Fibroblast of lung (primary cell): ENCODE measurements at regions not wholly inside any gene's neighbourhood (a gene's known extent, or its start where the extent isn't known, plus 50 kb on each side); places are given as distances from the start of the nearest gene placed in this dataset.

Source experiments
- DNase-seq, 2 donors: peaks; one replicate each; pipeline versions ENCODE4 v3.0.0 to v3.0.0-alpha.2; 2010; ENCODE audit warnings: low read depth in 2 of 2
- H2AFZ ChIP-seq: 2 replicates; pipeline ENCODE4 v1.5.1; 2012; ENCODE audit warnings: low read length, control low read depth, inconsistent platforms
- H3K27ac ChIP-seq: 2 replicates; pipeline ENCODE4 v1.5.1; 2011; ENCODE audit warnings: low read length, control low read depth; ENCODE audit not compliant: insufficient read depth
- H3K27me3 ChIP-seq: 2 replicates; pipeline ENCODE4 v1.5.1; 2011; ENCODE audit warnings: mild to moderate bottlenecking, low read length; ENCODE audit not compliant: control insufficient read depth, insufficient read depth
- H3K36me3 ChIP-seq: 2 replicates; pipeline ENCODE4 v1.5.1; 2011; ENCODE audit warnings: low read length; ENCODE audit not compliant: control insufficient read depth, insufficient read depth
- H3K4me1 ChIP-seq: 2 replicates; pipeline ENCODE4 v1.5.1; 2011; ENCODE audit warnings: low read length; ENCODE audit not compliant: control insufficient read depth, insufficient read depth; ENCODE audit errors: extremely low read depth
- H3K4me2 ChIP-seq: 2 replicates; pipeline ENCODE4 v1.5.1; 2011; ENCODE audit warnings: low read length, control low read depth; ENCODE audit not compliant: insufficient read depth; ENCODE audit errors: extremely low read depth
- H3K4me3 ChIP-seq, 4 experiments: fragments of 200-600 bp in 1 of 4; sonication (generic) in 1 of 4; replicated peaks in 1 of 4; 2 replicates each; pipeline ENCODE4 v1.5.1; 2011 to 2016; ENCODE audit warnings: low read length in 4 of 4, low read depth in 3 of 4, mild to moderate bottlenecking in 3 of 4, control low read depth in 2 of 4, inconsistent platforms in 1 of 4, mixed read lengths in 1 of 4; ENCODE audit not compliant: insufficient read depth in 1 of 4; ENCODE audit errors: control extremely low read depth in 1 of 4
- H3K79me2 ChIP-seq: 2 replicates; pipeline ENCODE4 v1.5.1; 2012; ENCODE audit warnings: mild to moderate bottlenecking, low read length, inconsistent platforms; ENCODE audit not compliant: control insufficient read depth, insufficient read depth
- H3K9ac ChIP-seq: 2 replicates; pipeline ENCODE4 v1.5.1; 2011; ENCODE audit warnings: mild to moderate bottlenecking, low read length, control low read depth; ENCODE audit not compliant: insufficient read depth
- H3K9me3 ChIP-seq: 2 replicates; pipeline ENCODE4 v1.5.1; 2012; ENCODE audit warnings: low read depth, low read length; ENCODE audit not compliant: control insufficient read depth, insufficient read depth
- H4K20me1 ChIP-seq: 2 replicates; pipeline ENCODE4 v1.5.1; 2011; ENCODE audit warnings: low read length; ENCODE audit not compliant: control insufficient read depth, insufficient read depth; ENCODE audit errors: extremely low read depth
- CTCF ChIP-seq, 2 donors: IDR thresholded peaks in 1 of 2; conservative IDR thresholded peaks in 1 of 2; 1 replicate in 1 of 2; 2 replicates in 1 of 2; pipeline ENCODE4 v1.5.1; 2011 to 2012; ENCODE audit warnings: low read length in 2 of 2, control low read depth in 1 of 2, inconsistent platforms in 1 of 2, low read depth in 1 of 2, mild to moderate bottlenecking in 1 of 2
- EZH2 ChIP-seq: IDR thresholded peaks from 2 replicates; pipeline ENCODE4 v1.5.1; 2012; ENCODE audit warnings: low read length, control low read depth, mild to moderate bottlenecking; ENCODE audit errors: missing control alignments

DNA sequence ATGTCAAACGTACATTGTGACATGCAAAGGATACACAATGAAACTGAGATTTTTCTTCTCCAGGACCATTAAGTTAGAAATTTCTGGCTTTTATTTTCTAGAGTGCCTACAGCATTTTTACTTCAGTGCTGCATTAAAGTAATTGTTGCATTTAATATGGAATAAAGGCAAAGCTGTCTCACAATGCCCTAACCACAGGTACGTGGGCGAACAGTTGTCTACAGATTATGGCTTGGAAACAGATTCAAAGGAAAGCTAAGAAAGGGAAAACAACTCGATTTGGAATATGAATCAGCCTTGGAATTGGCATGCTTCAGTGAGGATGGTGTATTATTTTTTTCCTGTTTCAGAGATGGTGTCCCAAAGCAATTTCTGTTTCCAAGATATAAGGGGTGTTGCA lies 79.1 kb upstream of the TUSC7 start:
- TF ChIP-seq CTCF (conservative IDR thresholded peaks at IDR 0.05 in 1 of 2, IDR thresholded peaks at IDR 0.05 in 1 of 2; ENCODE audit: low read depth in 1 of 2, low read length in 2 of 2), result no peak
- TF ChIP-seq EZH2, result no peak
- no peak overlapping the region for H2AFZ ChIP-seq
- no peaks in the 10 kb centered on the region for H3K4me1 ChIP-seq
- H3K4me3 ChIP-seq, result no peak overlapping the region
- H3K4me2 ChIP-seq, result no peak overlapping the region
- no peak overlapping the region for H3K27ac ChIP-seq
- H4K20me1 ChIP-seq, result no peaks in the 10 kb centered on the region
- H3K79me2 ChIP-seq, result no peaks in the 10 kb centered on the region
- no peaks in the 10 kb centered on the region for H3K9me3 ChIP-seq
- no peaks in the 10 kb centered on the region for H3K27me3 ChIP-seq
- peak in 1 of 2 donors; percentile 4 for DNase-seq
- no peak overlapping the region for H3K9ac ChIP-seq
- H3K36me3 ChIP-seq, result no peaks in the 10 kb centered on the region

- Histone ChIP-seq H3K4me1 (no peaks in the 10 kb centered on the region), H3K36me3 (no peaks in the 10 kb centered on the region), H3K27me3 (no peaks in the 10 kb centered on the region), H3K9me3 (no peaks in the 10 kb centered on the region), H3K79me2 (no peaks in the 10 kb centered on the region), H2AFZ (no peak overlapping the region), H3K27ac (no peak overlapping the region), H3K4me3 (no peak overlapping the region), H3K4me2 (no peak overlapping the region), H4K20me1 (no peaks in the 10 kb centered on the region), H3K9ac (no peak overlapping the region)
- TF ChIP-seq EZH2 (no peak), CTCF (conservative IDR thresholded peaks at IDR 0.05 in 1 of 2, IDR thresholded peaks at IDR 0.05 in 1 of 2; ENCODE audit: low read depth in 1 of 2, low read length in 2 of 2) (no peak)
- DNase-seq, result no peak
Measured at GRCh38 chr3:116639641-116640040, 69.9 kb upstream of the TUSC7 start.

GRCh38 chr3:116640109-116640508 lies 69.5 kb upstream of the TUSC7 start:
- no peak for TF ChIP-seq EZH2
- no peak for TF ChIP-seq CTCF (conservative IDR thresholded peaks at IDR 0.05 in 1 of 2, IDR thresholded peaks at IDR 0.05 in 1 of 2; ENCODE audit: low read depth in 1 of 2, low read length in 2 of 2)
- Histone ChIP-seq H4K20me1 (no peaks in the 10 kb centered on the region), H3K27me3 (no peaks in the 10 kb centered on the region), H3K79me2 (no peaks in the 10 kb centered on the region), H2AFZ (no peak overlapping the region), H3K4me3 (no peak overlapping the region), H3K4me1 (no peaks in the 10 kb centered on the region), H3K9ac (no peak overlapping the region), H3K27ac (no peak overlapping the region), H3K9me3 (no peaks in the 10 kb centered on the region), H3K4me2 (no peak overlapping the region), H3K36me3 (no peaks in the 10 kb centered on the region)
- no peak for DNase-seq
